GM18868 (cell line): ENCODE measurements at regions not wholly inside any gene's neighbourhood (a gene's known extent, or its start where the extent isn't known, plus 50 kb on each side); places are given as distances from the start of the nearest gene placed in this dataset.

Experiments used
- ATAC-seq: cut with Tn5 transposase; IDR thresholded peaks from one replicate; pipeline ENCODE4 v1.9.1; 2021; ENCODE audit warnings: mild to moderate bottlenecking, moderate library complexity; ENCODE audit not compliant: unreplicated experiment

- no peak for ATAC-seq
Observed at GRCh38 chr7:124432009-124432578, 333.5 kb downstream of the GPR37 start.

- ATAC-seq, result no peak
Observed at GRCh38 chr7:124429923-124430322, 335.7 kb downstream of the GPR37 start.

GRCh38 chr7:124428781-124429180, 336.8 kb downstream of the GPR37 start:
- ATAC-seq, result no peak

- no peak for ATAC-seq
Observed at GRCh38 chr7:124426621-124427020, 339.0 kb downstream of the GPR37 start.

- no peak for ATAC-seq
Observed at GRCh38 chr7:124423863-124424262, 341.7 kb downstream of the GPR37 start.

- ATAC-seq, result no peak
Observed at GRCh38 chr7:124422081-124422480, 343.5 kb downstream of the GPR37 start.

GRCh38 chr7:124420367-124420766, 345.2 kb downstream of the GPR37 start:
- no peak for ATAC-seq

GRCh38 chr7:124413029-124413428, 352.6 kb downstream of the GPR37 start:
- ATAC-seq, result peak; percentile 60

GRCh38 chr7:124412531-124412930, 353.1 kb downstream of the GPR37 start:
- ATAC-seq, result peak; percentile 41

- peak; percentile 28 for ATAC-seq
Observed at GRCh38 chr7:124411796-124412195, 353.8 kb downstream of the GPR37 start.

- ATAC-seq, result no peak
Observed at GRCh38 chr7:124403587-124403986, 362.0 kb downstream of the GPR37 start.

GRCh38 chr7:124403112-124403511, 362.5 kb downstream of the GPR37 start:
- ATAC-seq, result no peak

GRCh38 chr7:124399941-124400340, 365.7 kb downstream of the GPR37 start:
- peak; percentile 98 for ATAC-seq

- no peak for ATAC-seq
Observed at GRCh38 chr7:124398937-124399552, 366.2 kb upstream of the TMEM229A start.

GRCh38 chr7:124397134-124397533, 364.3 kb upstream of the TMEM229A start:
- no peak for ATAC-seq

- ATAC-seq, result no peak
Observed at GRCh38 chr7:124390301-124390700, 357.4 kb upstream of the TMEM229A start.

- no peak for ATAC-seq
Observed at GRCh38 chr7:124388751-124389150, 355.9 kb upstream of the TMEM229A start.

- ATAC-seq, result no peak
Observed at GRCh38 chr7:124387056-124387455, 354.2 kb upstream of the TMEM229A start.

GRCh38 chr7:124379296-124379695, 346.4 kb upstream of the TMEM229A start:
- no peak for ATAC-seq

- ATAC-seq, result no peak
Observed at GRCh38 chr7:124376111-124376510, 343.2 kb upstream of the TMEM229A start.

GRCh38 chr7:124375391-124375790, 342.5 kb upstream of the TMEM229A start:
- no peak for ATAC-seq

- no peak for ATAC-seq
Observed at GRCh38 chr7:124369310-124369709, 336.4 kb upstream of the TMEM229A start.

- no peak for ATAC-seq
Observed at GRCh38 chr7:124366118-124366517, 333.3 kb upstream of the TMEM229A start.
